GM18907 (cell line): ENCODE measurements at regions not wholly inside any gene's neighbourhood (a gene's known extent, or its start where the extent isn't known, plus 50 kb on each side); places are given as distances from the start of the nearest gene placed in this dataset.
"Not testable (repeated sequence)": the region's sequence is repeated elsewhere in the genome, so short reads cannot be mapped to it uniquely, and the experiment has no call there.

ENCODE experiments used
- ATAC-seq: cut with Tn5 transposase; IDR thresholded peaks from one replicate; pipeline ENCODE4 v1.9.1; 2021; ENCODE audit warnings: mild to moderate bottlenecking, moderate library complexity; ENCODE audit not compliant: unreplicated experiment

GRCh38 chr13:107931056-107931455 lies 284.3 kb downstream of the LIG4 start:
- no peak for ATAC-seq

- no peak for ATAC-seq
Measured at GRCh38 chr13:107928762-107929161, 286.6 kb downstream of the LIG4 start.

GRCh38 chr13:107927557-107927956 lies 287.8 kb downstream of the LIG4 start:
- ATAC-seq = no peak

GRCh38 chr13:107926515-107926914 lies 288.8 kb downstream of the LIG4 start:
- ATAC-seq = not testable (repeated sequence)

- ATAC-seq = not testable (repeated sequence)
Measured at GRCh38 chr13:107916902-107917301, 298.4 kb downstream of the LIG4 start.

GRCh38 chr13:107912745-107913144 lies 302.6 kb downstream of the LIG4 start:
- no peak for ATAC-seq

- no peak for ATAC-seq
Measured at GRCh38 chr13:107907065-107907805, 308.1 kb downstream of the LIG4 start.

GRCh38 chr13:107906131-107906530 lies 309.2 kb downstream of the LIG4 start:
- no peak for ATAC-seq

GRCh38 chr13:107901996-107902562 lies 313.3 kb downstream of the LIG4 start:
- ATAC-seq = no peak

- no peak for ATAC-seq
Measured at GRCh38 chr13:107901230-107901629, 314.1 kb downstream of the LIG4 start.

- no peak for ATAC-seq
Measured at GRCh38 chr13:107900775-107901174, 314.6 kb downstream of the LIG4 start.

GRCh38 chr13:107886118-107886517 lies 329.2 kb downstream of the LIG4 start:
- no peak for ATAC-seq

GRCh38 chr13:107884564-107884963 lies 330.8 kb downstream of the LIG4 start:
- ATAC-seq = no peak

GRCh38 chr13:107883561-107884175 lies 331.7 kb downstream of the LIG4 start:
- ATAC-seq = no peak

- ATAC-seq = no peak
Measured at GRCh38 chr13:107882708-107883560, 332.4 kb downstream of the LIG4 start.

- no peak for ATAC-seq
Measured at GRCh38 chr13:107881362-107881761, 334.0 kb downstream of the LIG4 start.

GRCh38 chr13:107874456-107874855 lies 340.9 kb downstream of the LIG4 start:
- ATAC-seq = no peak

- no peak for ATAC-seq
Measured at GRCh38 chr13:107873926-107874325, 341.4 kb downstream of the LIG4 start.

- no peak for ATAC-seq
Measured at GRCh38 chr13:107870400-107870799, 344.9 kb downstream of the LIG4 start.

- no peak for ATAC-seq
Measured at GRCh38 chr13:107867701-107868661, 347.4 kb downstream of the LIG4 start.
